SH-SY5Y (cell line): ENCODE measurements at regions not wholly inside any gene's neighbourhood (a gene's known extent, or its start where the extent isn't known, plus 50 kb on each side); places are given as distances from the start of the nearest gene placed in this dataset.

ENCODE experiments used
- GATA2 ChIP-seq: IDR thresholded peaks from 2 replicates; pipeline ENCODE4 v1.6.1; 2011; ENCODE audit warnings: mild to moderate bottlenecking, low read depth, low read length
- GATA3 ChIP-seq: IDR thresholded peaks from 2 replicates; pipeline ENCODE4 v1.6.1; 2011; ENCODE audit warnings: low read depth, mild to moderate bottlenecking, low read length, moderate library complexity

DNA sequence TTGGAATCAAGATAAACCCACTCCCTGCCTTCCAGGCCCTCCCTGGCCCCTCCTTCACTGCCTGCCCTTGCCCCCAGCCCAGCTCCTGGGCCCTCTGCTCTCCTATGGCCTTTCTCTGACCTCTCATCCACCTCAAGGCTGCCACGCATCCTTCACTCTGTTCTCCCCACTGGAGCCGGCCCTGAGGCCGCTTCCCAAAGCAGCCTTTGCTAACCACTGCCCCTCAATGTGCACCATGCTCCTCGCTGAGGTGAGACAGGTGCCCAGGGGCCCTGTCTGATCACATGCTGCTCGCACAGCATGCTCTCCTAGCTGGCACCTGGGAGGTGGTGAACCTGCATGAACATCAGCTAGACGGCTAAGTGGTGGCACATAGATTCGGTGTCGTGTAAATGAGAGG lies 138.5 kb upstream of the RET start:
- no peak for TF ChIP-seq GATA3
- TF ChIP-seq GATA2 = no peak
